HCT116 (cell line): ENCODE measurements at regions not wholly inside any gene's neighbourhood (a gene's known extent, or its start where the extent isn't known, plus 50 kb on each side); places are given as distances from the start of the nearest gene placed in this dataset.

Experiments
- CEBPB ChIP-seq: IDR thresholded peaks from 2 replicates; pipeline ENCODE4 v1.6.1; 2012; ENCODE audit warnings: low read depth
- CTCF ChIP-seq, 3 experiments: fragments of 200-600 bp in 1 of 3; sonication (generic) in 1 of 3; IDR thresholded peaks in 2 of 3; conservative IDR thresholded peaks in 1 of 3; 2 replicates each; pipeline ENCODE4 v1.5.1; 2012 to 2017; ENCODE audit warnings: low read depth in 2 of 3, low read length in 2 of 3, antibody characterized with exemption in 1 of 3, borderline replicate concordance in 1 of 3, control low read depth in 1 of 3, mild to moderate bottlenecking in 1 of 3, mixed read lengths in 1 of 3, mixed run types in 1 of 3, moderate library complexity in 1 of 3; ENCODE audit not compliant: insufficient read depth in 1 of 3
- EGR1 ChIP-seq: IDR thresholded peaks from 2 replicates; pipeline ENCODE4 v1.6.1; 2012; ENCODE audit warnings: low read depth
- ELF1 ChIP-seq: IDR thresholded peaks from 2 replicates; pipeline ENCODE4 v1.6.1; 2012; ENCODE audit warnings: low read depth, borderline replicate concordance
- EZH2 ChIP-seq: fragments of 200-600 bp; sonication (generic); IDR thresholded peaks from 2 replicates; pipeline ENCODE4 v1.6.1; 2017; ENCODE audit warnings: antibody characterized with exemption, mixed run types
- EZH2phosphoT487 ChIP-seq: fragments of 200-600 bp; IDR thresholded peaks from 2 replicates; pipeline ENCODE4 v1.6.1; 2018; ENCODE audit warnings: antibody characterized with exemption, borderline replicate concordance
- MAX ChIP-seq: IDR thresholded peaks from 2 replicates; pipeline ENCODE4 v1.6.1; 2012
- POLR2A ChIP-seq: IDR thresholded peaks from 2 replicates; pipeline ENCODE4 v1.7.0; 2011; ENCODE audit warnings: borderline replicate concordance; ENCODE audit not compliant: insufficient read depth, insufficient read length; ENCODE audit errors: extremely low read depth
- POLR2AphosphoS5 ChIP-seq: IDR thresholded peaks from 2 replicates; pipeline ENCODE4 v1.6.1; 2011; ENCODE audit warnings: mild to moderate bottlenecking, low read depth, low read length, moderate library complexity
- ZBTB33 ChIP-seq: IDR thresholded peaks from 2 replicates; pipeline ENCODE4 v1.6.1; 2011; ENCODE audit warnings: mild to moderate bottlenecking, low read length, moderate library complexity; ENCODE audit not compliant: insufficient replicate concordance; ENCODE audit errors: extremely low read depth
- ZNF274 ChIP-seq: fragments of 200-500 bp; sonication (Bioruptor generic); IDR thresholded peaks from 2 replicates; pipeline ENCODE4 v1.6.1; 2014; ENCODE audit warnings: mild to moderate bottlenecking, low read depth, low read length, inconsistent platforms

GRCh38 chr3:130825762-130826299 is 68.1 kb upstream of the ATP2C1 start:
- TF ChIP-seq ELF1 = no peak
- TF ChIP-seq POLR2A = no peak
- TF ChIP-seq EZH2 = no peak
- TF ChIP-seq MAX = no peak
- no peak for TF ChIP-seq CTCF (IDR thresholded peaks at IDR 0.05 in 2 of 3, conservative IDR thresholded peaks at IDR 0.05 in 1 of 3; ENCODE audit: borderline replicate concordance in 1 of 3, insufficient read depth in 1 of 3, low read depth in 2 of 3, low read length in 2 of 3)
- no peak for TF ChIP-seq ZNF274
- no peak for TF ChIP-seq CEBPB
- TF ChIP-seq ZBTB33 = no peak
- TF ChIP-seq EGR1 = no peak
- TF ChIP-seq EZH2phosphoT487 = no peak
- no peak for TF ChIP-seq POLR2AphosphoS5
